B cell (primary cell): ENCODE measurements at regions not wholly inside any gene's neighbourhood (a gene's known extent, or its start where the extent isn't known, plus 50 kb on each side); places are given as distances from the start of the nearest gene placed in this dataset.

Experiments
- ATAC-seq: fragments of 200-7000 bp; cut with Tn5 transposase; one replicate; pipeline ENCODE4 v1.10.0; 2021; ENCODE audit warnings: low read depth, mild to moderate bottlenecking, moderate number of reproducible peaks, moderate library complexity
- CTCF ChIA-PET: fragments of 350-600 bp; sonication (Branson Sonifier 250); formaldehyde crosslinking; loops from one replicate; lab custom pipeline; 2021; ENCODE audit warnings: antibody characterized with exemption, inconsistent platforms; lab: Charles Lee
- POLR2A ChIA-PET: fragments of 350-600 bp; sonication (Branson Sonifier 250); formaldehyde crosslinking; loops from one replicate; lab custom pipeline; 2021; ENCODE audit warnings: antibody characterized with exemption; lab: Charles Lee
- DNase-seq: peaks from one replicate; pipeline ENCODE4 v3.0.0; 2013
- H2AFZ ChIP-seq: 2 replicates; pipeline ENCODE4 v1.6.1; 2012; ENCODE audit warnings: mild to moderate bottlenecking, low read depth, low read length; ENCODE audit not compliant: insufficient read depth, poor library complexity, severe bottlenecking
- H3K27ac ChIP-seq, 2 donors: 1 replicate in 1 of 2; 2 replicates in 1 of 2; pipeline ENCODE4 v1.5.1; 2012 to 2013; ENCODE audit warnings: low read length in 2 of 2, mild to moderate bottlenecking in 2 of 2, moderate library complexity in 1 of 2
- H3K27me3 ChIP-seq, 4 experiments: fragments of 200-600 bp in 1 of 4; sonication (generic) in 1 of 4; replicated peaks in 1 of 4; 1 replicate in 2 of 4; 2 replicates in 2 of 4; pipeline versions ENCODE4 v1.6.1 to v1.7.0; 2013 to 2016; ENCODE audit warnings: low read length in 3 of 4, mild to moderate bottlenecking in 2 of 4, mixed read lengths in 1 of 4, moderate library complexity in 1 of 4; ENCODE audit not compliant: insufficient read depth in 4 of 4, control insufficient read depth in 3 of 4; ENCODE audit errors: control extremely low read depth in 1 of 4
- H3K36me3 ChIP-seq, 2 experiments: replicated peaks in 1 of 2; 1 replicate in 1 of 2; 2 replicates in 1 of 2; pipeline versions ENCODE4 v1.6.1 to v1.7.1; 2013; ENCODE audit warnings: low read length in 1 of 2; ENCODE audit not compliant: insufficient read depth in 2 of 2, control insufficient read depth in 1 of 2; ENCODE audit errors: control extremely low read depth in 1 of 2, extremely low read depth in 1 of 2
- H3K4me1 ChIP-seq, 2 donors: fragments of 200-600 bp in 1 of 2; sonication (generic) in 1 of 2; 1 replicate in 1 of 2; 2 replicates in 1 of 2; pipeline versions ENCODE4 v1.5.1 to v1.6.1; 2013 to 2017; ENCODE audit warnings: low read length in 2 of 2; ENCODE audit not compliant: control insufficient read depth in 2 of 2, insufficient read depth in 2 of 2
- H3K4me2 ChIP-seq: replicated peaks from 2 replicates; pipeline ENCODE3; 2012; ENCODE audit warnings: mild to moderate bottlenecking, low read depth, low read length; ENCODE audit not compliant: poor library complexity, severe bottlenecking
- H3K4me3 ChIP-seq, 5 experiments: fragments of 200-600 bp in 1 of 5; sonication (generic) in 1 of 5; 1 replicate in 3 of 5; 2 replicates in 2 of 5; pipeline versions ENCODE4 v1.5.1 to v1.7.0; 2011 to 2016; ENCODE audit warnings: low read length in 4 of 5, mild to moderate bottlenecking in 4 of 5, low read depth in 2 of 5, control low read depth in 1 of 5, moderate library complexity in 1 of 5; ENCODE audit not compliant: insufficient read depth in 1 of 5; ENCODE audit errors: control extremely low read depth in 1 of 5, extremely low read depth in 1 of 5
- H3K79me2 ChIP-seq: fragments of 200-600 bp; sonication (generic); one replicate; pipeline ENCODE4 v1.6.0; 2016; ENCODE audit warnings: low read length; ENCODE audit not compliant: control insufficient read depth, insufficient read depth
- H3K9ac ChIP-seq: fragments of 200-600 bp; sonication (generic); 2 replicates; pipeline ENCODE4 v1.6.1; 2017; ENCODE audit warnings: mild to moderate bottlenecking, low read length, moderate library complexity
- H3K9me3 ChIP-seq, 3 donors: one replicate each; pipeline versions ENCODE4 v1.6.1 to v1.7.1; 2013; ENCODE audit warnings: low read length in 2 of 3; ENCODE audit not compliant: control insufficient read depth in 2 of 3, insufficient read depth in 1 of 3; ENCODE audit errors: control extremely low read depth in 1 of 3
- H4K20me1 ChIP-seq: 2 replicates; pipeline ENCODE4 v1.6.0; 2012; ENCODE audit warnings: mild to moderate bottlenecking, low read length; ENCODE audit not compliant: insufficient read depth, control insufficient read depth, poor library complexity, severe bottlenecking
- H3K27ac Mint-ChIP-seq: one replicate; pipeline ENCODE4 v1.8.0; 2021; ENCODE audit warnings: mixed read lengths
- H3K27me3 Mint-ChIP-seq: one replicate; pipeline ENCODE4 v1.8.0; 2021; ENCODE audit warnings: mixed read lengths
- H3K4me1 Mint-ChIP-seq: one replicate; pipeline ENCODE4 v1.8.0; 2021; ENCODE audit warnings: mixed read lengths
- H3K4me3 Mint-ChIP-seq: one replicate; pipeline ENCODE4 v1.8.0; 2021; ENCODE audit warnings: mixed read lengths
- H3K9me3 Mint-ChIP-seq: one replicate; pipeline ENCODE4 v1.8.0; 2022; ENCODE audit warnings: mixed read lengths; ENCODE audit not compliant: insufficient read depth
- CTCF ChIP-seq: fragments of 200-600 bp; IDR thresholded peaks from one replicate; pipeline ENCODE4 v1.8.0; 2022; ENCODE audit warnings: antibody characterized with exemption, mild to moderate bottlenecking
- EZH2 ChIP-seq: IDR thresholded peaks from 2 replicates; pipeline ENCODE4 v1.6.1; 2012; ENCODE audit warnings: borderline replicate concordance, low read depth, mild to moderate bottlenecking, moderate library complexity, low read length; ENCODE audit not compliant: insufficient read depth, poor library complexity, severe bottlenecking
- WGBS: methylation state at CpG from one replicate; pipeline ENCODE4 v1.1.5; 2013; ENCODE audit warnings: missing lambda C conversion rate; ENCODE audit not compliant: insufficient coverage; 5-methylcytosine and 5-hydroxymethylcytosine counted together
- intact Hi-C: fragments of 100-400 bp; cut with micrococcal nuclease; formaldehyde crosslinking; loops from one replicate; pipeline ENCODE4 v1.10.0; 2022

GRCh38 chr2:237200462-237200861, 114.8 kb downstream of the COPS8 start:
- Histone ChIP-seq H4K20me1 (no peaks in the 10 kb centered on the region), H3K79me2 (no peaks in the 10 kb centered on the region), H3K4me3 (no peak overlapping the region), H3K4me2 (no peak overlapping the region), H3K27me3 (peaks cover 0 to 5% (median 0%) of the 10 kb centered on the region in 4 experiments), H3K36me3 (no peaks in the 10 kb centered on the region), H3K9ac (no peak overlapping the region), H3K27ac (no peak overlapping the region), H3K4me1 (no peaks in the 10 kb centered on the region), H2AFZ (no peak overlapping the region), H3K9me3 (no peaks in the 10 kb centered on the region)
- Mint-ChIP-seq H3K27ac (no peak overlapping the region), H3K27me3 (peaks cover 5% of the 10 kb centered on the region), H3K9me3 (no peaks in the 10 kb centered on the region), H3K4me3 (no peak overlapping the region), H3K4me1 (no peaks in the 10 kb centered on the region)
- intact Hi-C loops, result no loop called here
- WGBS, result 85% methylated on average over 7 of the region's 7 CpGs
- CTCF ChIA-PET, result no interaction called here
- DNase-seq (no peak), ATAC-seq (no peak)
- POLR2A ChIA-PET, result no interaction called here
- TF ChIP-seq CTCF (no peak), EZH2 (no peak)

GRCh38 chr2:237201461-237202287, 116.0 kb downstream of the COPS8 start:
- no peak overlapping the region for H2AFZ ChIP-seq
- Mint-ChIP-seq H3K27ac (no peak overlapping the region), H3K27me3 (peaks cover 10% of the 10 kb centered on the region), H3K4me3 (no peak overlapping the region), H3K4me1 (no peaks in the 10 kb centered on the region), H3K9me3 (no peaks in the 10 kb centered on the region)
- no peak overlapping the region for H3K27ac ChIP-seq
- intact Hi-C loops, result no loop called here
- H3K9me3 ChIP-seq, result no peaks in the 10 kb centered on the region
- DNase-seq (no peak), ATAC-seq (no peak)
- TF ChIP-seq CTCF, result no peak
- no peak for TF ChIP-seq EZH2
- ChIA-PET CTCF (interaction anchor here (0.6 kb wide), 1 partner anchor 65 kb away, joined by 3 read pairs; no protein-coding TSS in a partner anchor), POLR2A (no interaction called here)
- WGBS, result 66% methylated on average over 10 of the region's 14 CpGs
- H3K4me2 ChIP-seq, result no peak overlapping the region
- H3K9ac ChIP-seq, result no peak overlapping the region
- no peaks in the 10 kb centered on the region for H4K20me1 ChIP-seq
- no peaks in the 10 kb centered on the region for H3K4me1 ChIP-seq
- no peaks in the 10 kb centered on the region for H3K36me3 ChIP-seq
- H3K4me3 ChIP-seq, result no peak overlapping the region
- peaks cover 0 to 5% (median 0%) of the 10 kb centered on the region in 4 experiments for H3K27me3 ChIP-seq
- no peaks in the 10 kb centered on the region for H3K79me2 ChIP-seq
